SK-N-SH treated with all-trans-retinoic acid at 6 μM for 48 hours (cell line): ENCODE measurements at regions not wholly inside any gene's neighbourhood (a gene's known extent, or its start where the extent isn't known, plus 50 kb on each side); places are given as distances from the start of the nearest gene placed in this dataset.

Experiments
- CREB5 ChIP-seq: fragments of 250-450 bp; sonication (Bioruptor Pico); IDR thresholded peaks from 2 replicates; pipeline ENCODE4 v1.5.1; 2020; ENCODE audit warnings: low read depth, mild to moderate bottlenecking, moderate library complexity
- TF ChIP-seq, protein P1 (sequence below): fragments of 250-450 bp; sonication (Bioruptor Pico); IDR thresholded peaks from 2 replicates; pipeline ENCODE4 v1.8.0; 2020; ENCODE audit warnings: mild to moderate bottlenecking, moderate library complexity, borderline replicate concordance

GRCh38 chr2:142544173-142544572, 333.3 kb upstream of the KYNU start:
- TF ChIP-seq CREB5 (CRISPR knock-in tag) = no peak
- TF ChIP-seq, protein P1, sequence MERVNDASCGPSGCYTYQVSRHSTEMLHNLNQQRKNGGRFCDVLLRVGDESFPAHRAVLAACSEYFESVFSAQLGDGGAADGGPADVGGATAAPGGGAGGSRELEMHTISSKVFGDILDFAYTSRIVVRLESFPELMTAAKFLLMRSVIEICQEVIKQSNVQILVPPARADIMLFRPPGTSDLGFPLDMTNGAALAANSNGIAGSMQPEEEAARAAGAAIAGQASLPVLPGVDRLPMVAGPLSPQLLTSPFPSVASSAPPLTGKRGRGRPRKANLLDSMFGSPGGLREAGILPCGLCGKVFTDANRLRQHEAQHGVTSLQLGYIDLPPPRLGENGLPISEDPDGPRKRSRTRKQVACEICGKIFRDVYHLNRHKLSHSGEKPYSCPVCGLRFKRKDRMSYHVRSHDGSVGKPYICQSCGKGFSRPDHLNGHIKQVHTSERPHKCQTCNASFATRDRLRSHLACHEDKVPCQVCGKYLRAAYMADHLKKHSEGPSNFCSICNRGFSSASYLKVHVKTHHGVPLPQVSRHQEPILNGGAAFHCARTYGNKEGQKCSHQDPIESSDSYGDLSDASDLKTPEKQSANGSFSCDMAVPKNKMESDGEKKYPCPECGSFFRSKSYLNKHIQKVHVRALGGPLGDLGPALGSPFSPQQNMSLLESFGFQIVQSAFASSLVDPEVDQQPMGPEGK (CRISPR knock-in tag) = no peak
